Mesodermal cell (in vitro differentiated cells): ENCODE measurements at regions not wholly inside any gene's neighbourhood (a gene's known extent, or its start where the extent isn't known, plus 50 kb on each side); places are given as distances from the start of the nearest gene placed in this dataset.

Experiments used
- H3K27ac ChIP-seq: 2 replicates; pipeline ENCODE4 v1.7.0; 2013; ENCODE audit warnings: mild to moderate bottlenecking, low read depth, low read length, moderate library complexity; ENCODE audit not compliant: severe bottlenecking
- H3K36me3 ChIP-seq: 2 replicates; pipeline ENCODE4 v1.7.1; 2013; ENCODE audit warnings: mild to moderate bottlenecking, low read length, moderate library complexity; ENCODE audit not compliant: control insufficient read depth, insufficient read depth
- H3K4me1 ChIP-seq: one replicate; pipeline ENCODE4 v1.7.1; 2013; ENCODE audit warnings: mild to moderate bottlenecking, low read length; ENCODE audit not compliant: insufficient read depth, control insufficient read depth, poor library complexity, severe bottlenecking
- H3K4me3 ChIP-seq: 2 replicates; pipeline ENCODE4 v1.7.0; 2013; ENCODE audit warnings: low read length, control low read depth, mild to moderate bottlenecking; ENCODE audit not compliant: insufficient read depth, poor library complexity, severe bottlenecking; ENCODE audit errors: extremely low read depth
- H3K9me3 ChIP-seq: 2 replicates; pipeline ENCODE4 v1.7.1; 2013; ENCODE audit warnings: mild to moderate bottlenecking, low read length, moderate library complexity; ENCODE audit not compliant: control insufficient read depth
- WGBS, 2 experiments: methylation state at CpG; one replicate each; pipeline ENCODE4 v1.1.5; 2013; ENCODE audit warnings: missing lambda C conversion rate in 2 of 2; ENCODE audit not compliant: insufficient coverage in 2 of 2; 5-methylcytosine and 5-hydroxymethylcytosine counted together

- Histone ChIP-seq H3K27ac (no peak overlapping the region), H3K9me3 (no peaks in the 10 kb centered on the region), H3K36me3 (no peaks in the 10 kb centered on the region), H3K4me1 (peaks cover 19% of the 10 kb centered on the region), H3K4me3 (no peak overlapping the region)
- 60% methylated on average over 1 of the region's 3 CpGs; no CpG with 5 or more reads in 1 of the 2 experiments for WGBS, 2 experiments
Measured at GRCh38 chr5:68894673-68895072, 199.1 kb upstream of the SLC30A5 start.

GRCh38 chr5:68898951-68899471 is 194.8 kb upstream of the SLC30A5 start:
- WGBS, 2 experiments = 29 to 54% methylated on average over 4 of the region's 4 CpGs
- H3K27ac ChIP-seq = peak overlapping the region; percentile 84
- no peaks in the 10 kb centered on the region for H3K9me3 ChIP-seq
- peaks cover 24% of the 10 kb centered on the region for H3K4me1 ChIP-seq
- no peak overlapping the region for H3K4me3 ChIP-seq
- H3K36me3 ChIP-seq = no peaks in the 10 kb centered on the region

- Histone ChIP-seq H3K4me1 (no peaks in the 10 kb centered on the region), H3K9me3 (no peaks in the 10 kb centered on the region), H3K4me3 (no peak overlapping the region), H3K27ac (no peak overlapping the region), H3K36me3 (no peaks in the 10 kb centered on the region)
- WGBS, 2 experiments = 78 to 89% methylated on average over 1 of the region's 4 CpGs
Measured at GRCh38 chr5:68911840-68912690, 181.7 kb upstream of the SLC30A5 start.

GRCh38 chr5:68915079-68915478 is 178.7 kb upstream of the SLC30A5 start:
- no peaks in the 10 kb centered on the region for H3K4me1 ChIP-seq
- H3K9me3 ChIP-seq = peaks cover 7% of the 10 kb centered on the region
- no CpG with 5 or more reads among the region's 1 CpG for WGBS, 2 experiments

DNA sequence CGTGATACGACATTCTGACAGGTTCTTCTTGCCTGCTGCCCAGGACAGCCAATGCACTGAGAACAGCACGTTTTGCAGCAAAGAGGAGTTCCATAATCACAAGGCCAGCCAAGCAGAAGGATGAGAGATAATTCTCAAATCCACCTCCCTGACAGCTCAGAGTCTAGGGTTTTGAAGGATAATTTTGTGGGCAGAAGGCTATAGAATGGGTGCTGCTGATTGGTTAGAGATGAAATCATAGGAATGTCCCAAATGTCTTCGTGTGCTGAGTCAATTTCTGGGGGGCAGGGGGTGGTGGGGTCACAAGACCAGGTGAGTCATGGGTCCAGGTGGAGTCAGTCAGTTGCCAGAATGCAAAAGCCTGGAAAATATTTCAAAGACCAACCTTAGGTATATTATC is 175.5 kb upstream of the SLC30A5 start:
- no peak overlapping the region for H3K27ac ChIP-seq

More at GRCh38 chr5:68915079-68915478, 178.7 kb upstream of the SLC30A5 start:
- H3K4me3 ChIP-seq = no peak overlapping the region
- H3K36me3 ChIP-seq = no peaks in the 10 kb centered on the region
- H3K27ac ChIP-seq = no peak overlapping the region

GRCh38 chr5:68919988-68920490 is 173.8 kb upstream of the SLC30A5 start:
- no peak overlapping the region for H3K4me3 ChIP-seq
- WGBS, 2 experiments = 61 to 75% methylated on average over 2 of the region's 3 CpGs
- no peak overlapping the region for H3K27ac ChIP-seq
- H3K9me3 ChIP-seq = peaks cover 7% of the 10 kb centered on the region
- no peaks in the 10 kb centered on the region for H3K36me3 ChIP-seq
- no peaks in the 10 kb centered on the region for H3K4me1 ChIP-seq

More for the DNA sequence above, 175.5 kb upstream of the SLC30A5 start:
- H3K4me1 ChIP-seq = no peaks in the 10 kb centered on the region
- 93 to 96% methylated on average over 4 of the region's 4 CpGs for WGBS, 2 experiments
- peaks cover 7% of the 10 kb centered on the region for H3K9me3 ChIP-seq
- H3K36me3 ChIP-seq = no peaks in the 10 kb centered on the region
- H3K4me3 ChIP-seq = no peak overlapping the region

DNA sequence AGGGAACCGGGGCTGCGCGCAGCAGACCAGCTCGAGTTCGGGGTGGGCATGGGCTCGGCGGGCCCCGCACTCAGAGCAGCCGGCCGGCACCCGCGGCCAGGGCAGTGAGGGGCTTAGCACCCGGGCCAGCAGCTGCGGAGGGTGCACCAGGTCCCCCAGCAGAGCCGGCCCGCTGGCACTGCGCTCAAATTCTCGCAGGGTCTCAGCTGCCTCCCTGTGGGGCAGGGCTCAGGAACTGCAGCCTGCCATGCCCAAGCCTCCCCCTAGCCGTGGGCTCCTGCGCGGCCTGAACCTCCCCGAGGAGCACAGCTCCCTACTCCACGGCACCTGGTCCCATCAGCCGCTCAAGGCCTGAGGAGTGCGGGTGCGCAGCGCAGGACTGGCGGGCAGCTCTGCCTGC is 172.9 kb upstream of the SLC30A5 start:
- Histone ChIP-seq H3K27ac (no peak overlapping the region), H3K4me1 (no peaks in the 10 kb centered on the region), H3K36me3 (no peaks in the 10 kb centered on the region), H3K4me3 (no peak overlapping the region), H3K9me3 (peaks cover 7% of the 10 kb centered on the region)
- WGBS, 2 experiments = 94 to 95% methylated on average over 4 to 23 of the region's 28 CpGs

DNA sequence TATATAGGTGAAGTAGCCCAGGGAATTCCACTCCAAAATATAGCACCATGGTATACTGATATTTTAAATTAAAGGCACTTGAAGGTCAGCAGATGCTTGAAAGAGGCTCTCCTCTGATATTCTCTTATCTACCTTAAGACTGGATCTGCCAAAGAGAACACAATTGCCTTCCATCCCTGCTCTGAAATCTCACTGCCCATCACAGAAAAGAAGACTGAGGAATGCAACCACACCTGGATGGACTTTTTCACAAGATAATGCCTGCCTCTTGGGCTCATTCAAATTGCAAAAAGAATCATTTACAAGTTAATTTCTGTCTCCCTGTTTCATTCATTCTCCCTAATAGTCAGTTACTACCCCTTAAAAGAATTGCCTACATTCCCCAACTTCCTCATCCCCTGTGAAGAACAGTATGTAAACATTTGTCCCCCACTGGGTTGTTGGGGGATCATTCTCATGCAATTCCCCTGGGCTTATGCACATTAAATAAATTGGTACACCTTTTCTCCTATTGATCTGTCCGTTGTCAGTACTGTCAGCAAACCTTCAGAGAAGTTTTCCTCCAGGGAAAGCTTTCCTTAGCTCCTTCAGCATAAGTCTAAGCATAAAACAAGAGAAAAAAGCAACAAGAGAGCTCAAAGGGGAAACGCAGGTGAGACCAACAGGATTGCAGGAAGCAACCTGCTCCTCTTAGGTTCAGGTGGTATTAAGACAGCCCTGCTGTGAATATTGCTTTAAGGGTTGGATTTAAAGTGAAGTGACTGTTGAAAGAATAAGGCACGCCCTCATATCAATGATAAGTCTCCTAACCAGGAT is 171.4 kb upstream of the SLC30A5 start:
- peaks cover 7% of the 10 kb centered on the region for H3K9me3 ChIP-seq
- no peaks in the 10 kb centered on the region for H3K4me1 ChIP-seq
- H3K4me3 ChIP-seq = no peak overlapping the region
- WGBS, 2 experiments = 33 to 37% methylated on average over 2 of the region's 3 CpGs
- no peaks in the 10 kb centered on the region for H3K36me3 ChIP-seq
- no peak overlapping the region for H3K27ac ChIP-seq

GRCh38 chr5:68924481-68925145 is 169.2 kb upstream of the SLC30A5 start:
- 85 to 88% methylated on average over 5 to 7 of the region's 10 CpGs for WGBS, 2 experiments
- H3K9me3 ChIP-seq = no peaks in the 10 kb centered on the region
- no peak overlapping the region for H3K4me3 ChIP-seq
- no peaks in the 10 kb centered on the region for H3K36me3 ChIP-seq
- H3K27ac ChIP-seq = no peak overlapping the region
- no peaks in the 10 kb centered on the region for H3K4me1 ChIP-seq

GRCh38 chr5:68928617-68929302 is 165.1 kb upstream of the SLC30A5 start:
- Histone ChIP-seq H3K4me1 (no peaks in the 10 kb centered on the region), H3K36me3 (no peaks in the 10 kb centered on the region), H3K4me3 (no peak overlapping the region), H3K9me3 (peaks cover 20% of the 10 kb centered on the region), H3K27ac (no peak overlapping the region)
- WGBS, 2 experiments = no CpG with 5 or more reads among the region's 2 CpGs
